KMS-11 (cell line): ENCODE measurements at regions not wholly inside any gene's neighbourhood (a gene's known extent, or its start where the extent isn't known, plus 50 kb on each side); places are given as distances from the start of the nearest gene placed in this dataset.
"Not testable (repeated sequence)": the region's sequence is repeated elsewhere in the genome, so short reads cannot be mapped to it uniquely, and the experiment has no call there.

Experiments used
- H2AFZ ChIP-seq: fragments of 200-600 bp; sonication (generic); 2 replicates; pipeline ENCODE4 v1.6.1; 2016; ENCODE audit warnings: antibody characterized with exemption, mixed run types, low read depth
- H3K27ac ChIP-seq: fragments of 200-600 bp; sonication (generic); 2 replicates; pipeline ENCODE4 v1.6.1; 2016; ENCODE audit warnings: mild to moderate bottlenecking, mixed run types
- H3K27me3 ChIP-seq: fragments of 200-600 bp; sonication (generic); 2 replicates; pipeline ENCODE4 v1.6.1; 2017; ENCODE audit warnings: mild to moderate bottlenecking, low read depth, mixed run types, moderate library complexity; ENCODE audit not compliant: insufficient read depth
- H3K36me3 ChIP-seq: fragments of 200-600 bp; sonication (generic); 2 replicates; pipeline ENCODE4 v1.6.1; 2017; ENCODE audit warnings: mild to moderate bottlenecking, mixed run types; ENCODE audit not compliant: insufficient read depth
- H3K4me1 ChIP-seq: fragments of 200-600 bp; sonication (generic); 2 replicates; pipeline ENCODE4 v1.6.1; 2016; ENCODE audit warnings: mild to moderate bottlenecking, low read depth, mixed run types; ENCODE audit not compliant: poor library complexity, severe bottlenecking
- H3K4me2 ChIP-seq: fragments of 200-600 bp; sonication (generic); 2 replicates; pipeline ENCODE4 v1.7.0; 2016; ENCODE audit warnings: mild to moderate bottlenecking, mixed run types
- H3K4me3 ChIP-seq: fragments of 200-600 bp; sonication (generic); IDR thresholded peaks from 2 replicates; pipeline ENCODE4 v1.6.1; 2017; ENCODE audit warnings: low read depth, low read length, mixed read lengths; ENCODE audit not compliant: insufficient read depth
- H3K79me2 ChIP-seq: fragments of 200-600 bp; sonication (generic); 2 replicates; pipeline ENCODE4 v1.6.1; 2016; ENCODE audit warnings: low read depth, mixed run types; ENCODE audit not compliant: insufficient read depth
- H3K9ac ChIP-seq: fragments of 200-600 bp; sonication (generic); 2 replicates; pipeline ENCODE4 v1.6.1; 2016; ENCODE audit warnings: mild to moderate bottlenecking, mixed run types
- H4K20me1 ChIP-seq: fragments of 200-600 bp; sonication (generic); 2 replicates; pipeline ENCODE4 v1.6.1; 2016; ENCODE audit warnings: mild to moderate bottlenecking, mixed run types; ENCODE audit not compliant: insufficient read depth
- CTCF ChIP-seq: fragments of 200-600 bp; sonication (generic); conservative IDR thresholded peaks from 2 replicates; pipeline ENCODE4 v1.6.1; 2017; ENCODE audit warnings: low read depth, mild to moderate bottlenecking, antibody characterized with exemption, low read length, moderate library complexity, mixed read lengths

- Histone ChIP-seq H3K27me3 (no peaks in the 10 kb centered on the region), H2AFZ (no peak overlapping the region), H3K79me2 (no peaks in the 10 kb centered on the region), H3K4me2 (no peak overlapping the region), H4K20me1 (no peaks in the 10 kb centered on the region), H3K9ac (no peak overlapping the region), H3K4me1 (no peaks in the 10 kb centered on the region), H3K27ac (no peak overlapping the region), H3K36me3 (no peaks in the 10 kb centered on the region), H3K4me3 (no peak overlapping the region)
- no peak for TF ChIP-seq CTCF
These were observed 185.4 kb upstream of the PFKP start for GRCh38 chr10:2881720-2882620.

DNA sequence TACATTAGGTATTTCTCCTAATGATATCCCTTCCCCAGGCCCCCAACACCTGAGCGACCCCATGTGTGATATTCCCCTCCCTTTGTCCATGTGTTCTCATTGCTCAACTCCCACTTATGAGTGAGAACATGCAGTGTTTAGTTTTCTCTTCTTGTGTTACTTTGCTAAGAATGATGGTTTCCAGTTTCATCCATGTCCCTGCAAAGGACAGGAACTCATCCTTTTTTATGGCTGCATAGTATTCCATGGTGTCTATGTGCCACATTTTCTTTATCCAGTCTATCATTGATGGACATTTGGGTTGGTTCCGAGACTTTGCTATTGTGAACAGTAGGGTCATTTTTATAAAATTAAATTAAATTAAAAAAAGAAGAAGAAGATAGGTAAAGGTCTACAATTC lies 187.3 kb upstream of the PFKP start:
- H4K20me1 ChIP-seq, H3K79me2 ChIP-seq, H3K4me3 ChIP-seq, H3K27ac ChIP-seq, H3K4me1 ChIP-seq, H3K27me3 ChIP-seq, H3K9ac ChIP-seq, H3K4me2 ChIP-seq, H3K36me3 ChIP-seq, H2AFZ ChIP-seq: not testable (repeated sequence)

DNA sequence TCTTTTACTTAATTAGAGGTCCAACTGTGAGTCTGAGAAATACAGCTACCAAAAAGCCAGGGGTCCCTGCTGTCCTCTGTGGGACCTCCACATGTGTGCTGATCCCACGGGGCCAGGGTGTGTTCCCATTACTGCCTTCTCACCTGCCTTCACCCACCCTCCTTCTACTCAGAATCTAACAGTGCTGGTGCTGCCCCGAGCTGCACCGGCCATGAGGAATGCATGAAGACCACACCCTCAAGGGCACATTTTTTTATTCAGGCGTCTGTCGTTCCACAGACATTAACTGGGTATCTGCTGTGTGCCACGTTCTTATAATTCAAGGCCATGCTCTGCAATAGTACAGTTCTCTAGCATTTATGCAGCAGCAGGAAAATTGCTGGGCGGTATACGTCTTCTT lies 188.5 kb upstream of the PFKP start:
- Histone ChIP-seq H3K79me2 (no peaks in the 10 kb centered on the region), H3K9ac (no peak overlapping the region), H2AFZ (no peak overlapping the region), H3K4me1 (no peaks in the 10 kb centered on the region), H3K27ac (no peak overlapping the region), H3K4me2 (no peak overlapping the region), H3K36me3 (no peaks in the 10 kb centered on the region), H3K4me3 (no peak overlapping the region), H4K20me1 (no peaks in the 10 kb centered on the region), H3K27me3 (no peaks in the 10 kb centered on the region)
- TF ChIP-seq CTCF: no peak

- H2AFZ ChIP-seq: no peak overlapping the region
- H3K36me3 ChIP-seq: no peaks in the 10 kb centered on the region
- H3K27ac ChIP-seq: no peak overlapping the region
- no peaks in the 10 kb centered on the region for H4K20me1 ChIP-seq
- H3K4me3 ChIP-seq: no peak overlapping the region
- no peaks in the 10 kb centered on the region for H3K4me1 ChIP-seq
- H3K27me3 ChIP-seq: no peaks in the 10 kb centered on the region
- H3K79me2 ChIP-seq: no peaks in the 10 kb centered on the region
- H3K4me2 ChIP-seq: no peak overlapping the region
- H3K9ac ChIP-seq: no peak overlapping the region
- TF ChIP-seq CTCF: no peak
These were observed 191.3 kb upstream of the PFKP start for GRCh38 chr10:2876032-2876431.

GRCh38 chr10:2874963-2875362 lies 192.4 kb upstream of the PFKP start:
- H3K27me3 ChIP-seq: no peaks in the 10 kb centered on the region
- H4K20me1 ChIP-seq: no peaks in the 10 kb centered on the region
- no peaks in the 10 kb centered on the region for H3K79me2 ChIP-seq
- no peak overlapping the region for H3K4me2 ChIP-seq
- H2AFZ ChIP-seq: no peak overlapping the region
- TF ChIP-seq CTCF: no peak
- no peak overlapping the region for H3K27ac ChIP-seq
- H3K36me3 ChIP-seq: no peaks in the 10 kb centered on the region
- no peaks in the 10 kb centered on the region for H3K4me1 ChIP-seq
- no peak overlapping the region for H3K9ac ChIP-seq
- H3K4me3 ChIP-seq: no peak overlapping the region
